ENCODE measurements at regions not wholly inside any gene's neighbourhood (a gene's known extent, or its start where the extent isn't known, plus 50 kb on each side); places are given as distances from the start of the nearest gene placed in this dataset.

DNA sequence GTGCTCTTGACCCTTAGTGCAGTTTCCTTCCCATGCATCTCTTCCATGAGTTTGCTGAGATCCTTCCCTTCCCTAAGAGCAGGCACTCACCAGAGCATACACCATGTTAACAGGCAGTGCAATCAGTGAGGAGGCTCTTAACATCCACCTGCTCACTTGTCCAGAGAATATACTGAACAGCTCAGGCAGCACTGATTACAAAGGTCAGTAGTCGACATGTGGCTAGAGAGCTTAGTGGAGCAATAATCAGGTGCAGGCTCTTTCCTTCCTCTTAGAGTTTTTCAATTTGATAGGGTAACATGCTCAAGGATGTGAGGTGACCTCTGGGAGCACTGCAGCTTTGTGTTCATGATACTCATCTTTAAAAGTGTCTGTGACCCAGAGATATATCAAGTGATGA is 144.1 kb upstream of the SETBP1 start:
- intact Hi-C loops (cut with DNase I; ENCODE audit: low total_unique reads) = no loop called here
- 58 to 74% (median 67%) methylated on average over 1 of the region's 1 CpG for WGBS, 5 donors
- peak in 1 of 2 donors; percentile 22 for DNase-seq
- H3K9me3 ChIP-seq = no peaks in the 10 kb centered on the region
- no peak overlapping the region for H3K4me3 ChIP-seq
- peaks cover 0 to 7% (median 3%) of the 10 kb centered on the region in 4 donors for H3K4me1 ChIP-seq
- H3K27ac ChIP-seq = no peak overlapping the region
- no peaks in the 10 kb centered on the region for H3K36me3 ChIP-seq
- TF ChIP-seq EP300 (IDR thresholded peaks at IDR 0.05) (no peak), CTCF (IDR thresholded peaks at IDR 0.05) (no peak), POLR2AphosphoS5 (IDR thresholded peaks at IDR 0.05) (no peak), POLR2A (IDR thresholded peaks at IDR 0.05) (no peak)
- H3K27me3 ChIP-seq = no peaks in the 10 kb centered on the region

DNA sequence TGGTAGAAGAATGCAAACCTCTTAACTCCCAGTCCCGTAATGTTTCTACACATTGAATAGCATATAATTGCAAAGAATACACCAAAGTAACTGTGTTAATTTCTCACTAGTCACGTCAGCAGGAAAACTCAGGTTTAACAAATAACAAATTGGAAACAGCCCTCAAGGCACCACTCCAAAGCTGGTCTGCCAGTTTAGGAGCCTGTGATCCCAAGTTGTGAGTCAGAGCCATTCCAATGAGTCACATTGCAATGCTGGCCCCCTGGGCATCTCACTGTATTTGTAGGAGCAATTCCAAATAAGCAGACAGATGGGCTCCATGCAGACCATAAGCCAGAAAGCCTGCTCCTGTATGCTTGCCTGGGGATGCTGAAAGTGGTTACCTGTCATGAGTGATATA is 143.2 kb upstream of the SETBP1 start:
- intact Hi-C loops (cut with DNase I; ENCODE audit: low total_unique reads) = no loop called here
- no peak for DNase-seq
- no peaks in the 10 kb centered on the region for H3K27me3 ChIP-seq
- no peak overlapping the region for H3K27ac ChIP-seq
- H3K9me3 ChIP-seq = no peaks in the 10 kb centered on the region
- WGBS, 5 donors = 79 to 89% (median 87%) methylated on average over 2 of the region's 2 CpGs
- no peaks in the 10 kb centered on the region for H3K36me3 ChIP-seq
- TF ChIP-seq POLR2AphosphoS5 (IDR thresholded peaks at IDR 0.05) = no peak
- TF ChIP-seq CTCF (IDR thresholded peaks at IDR 0.05) = no peak
- no peak for TF ChIP-seq POLR2A (IDR thresholded peaks at IDR 0.05)
- no peak overlapping the region for H3K4me3 ChIP-seq
- H3K4me1 ChIP-seq = peaks cover 0 to 7% (median 3%) of the 10 kb centered on the region in 4 donors

GRCh38 chr18:44539926-44540325 is 140.8 kb upstream of the SETBP1 start:
- WGBS, 5 donors = 69 to 79% (median 76%) methylated on average over 3 of the region's 3 CpGs
- H3K36me3 ChIP-seq = no peaks in the 10 kb centered on the region
- no peak overlapping the region for H3K4me3 ChIP-seq
- H3K27ac ChIP-seq = no peak overlapping the region
- no peak for DNase-seq
- TF ChIP-seq EP300 (IDR thresholded peaks at IDR 0.05) (no peak), POLR2A (IDR thresholded peaks at IDR 0.05) (no peak), CTCF (IDR thresholded peaks at IDR 0.05) (no peak), POLR2AphosphoS5 (IDR thresholded peaks at IDR 0.05) (no peak)
- H3K27me3 ChIP-seq = no peaks in the 10 kb centered on the region
- intact Hi-C loops (cut with DNase I; ENCODE audit: low total_unique reads) = no loop called here
- peaks cover 0 to 7% (median 3%) of the 10 kb centered on the region in 4 donors for H3K4me1 ChIP-seq
- no peaks in the 10 kb centered on the region for H3K9me3 ChIP-seq

DNA sequence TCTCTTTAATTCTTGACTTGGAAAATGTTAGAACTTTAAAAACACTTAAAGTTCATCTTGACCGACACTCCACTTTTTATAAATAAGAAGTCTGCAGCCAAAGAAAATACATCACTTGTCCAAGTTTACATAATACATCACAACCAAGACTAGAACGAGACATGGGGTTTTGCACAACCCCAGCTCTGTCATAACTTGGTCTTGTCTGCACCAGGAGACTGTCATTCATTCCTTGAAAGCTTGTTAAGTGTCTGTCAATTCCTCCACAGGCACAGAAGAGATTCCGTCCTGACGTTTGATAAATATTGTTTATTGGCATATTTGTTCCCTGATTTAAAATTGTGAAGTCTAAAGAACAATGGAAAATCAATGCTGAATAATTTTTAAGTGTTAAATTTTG is 139.5 kb upstream of the SETBP1 start:
- whole genome bisulfite sequencing, 5 donors = 58 to 72% (median 61%) methylated on average over 4 of the region's 4 CpGs

More for the DNA sequence above, 139.5 kb upstream of the SETBP1 start:
- Histone ChIP-seq H3K9me3 (no peaks in the 10 kb centered on the region), H3K27ac (no peak overlapping the region), H3K4me3 (no peak overlapping the region), H3K4me1 (peaks cover 0 to 4% (median 2%) of the 10 kb centered on the region in 4 donors), H3K36me3 (no peaks in the 10 kb centered on the region), H3K27me3 (no peaks in the 10 kb centered on the region)
- TF ChIP-seq CTCF (IDR thresholded peaks at IDR 0.05) (no peak), EP300 (IDR thresholded peaks at IDR 0.05) (no peak), POLR2A (IDR thresholded peaks at IDR 0.05) (no peak), POLR2AphosphoS5 (IDR thresholded peaks at IDR 0.05) (no peak)
- DNase-seq = no peak
- intact Hi-C loops (cut with DNase I; ENCODE audit: low total_unique reads) = no loop called here
